Cardiac muscle cell (in vitro differentiated cells and primary cell): ENCODE measurements at regions not wholly inside any gene's neighbourhood (a gene's known extent, or its start where the extent isn't known, plus 50 kb on each side); places are given as distances from the start of the nearest gene placed in this dataset.
A peak's percentile ranks its signal among the peaks of the same experiment; 100 is the strongest.
"Not testable (repeated sequence)": the region's sequence is repeated elsewhere in the genome, so short reads cannot be mapped to it uniquely, and the experiment has no call there.

ENCODE experiments used
- DNase-seq, 2 donors: peaks; one replicate each; pipeline versions ENCODE4 v3.0.0 to v3.0.0-alpha.2; 2010 to 2017; ENCODE audit warnings: low read depth in 1 of 2, low spot score in 1 of 2
- H3K27ac ChIP-seq: fragments of 200-600 bp; sonication (generic); 2 replicates; pipeline ENCODE4 v1.5.1; 2016
- H3K27me3 ChIP-seq: fragments of 200-600 bp; sonication (generic); 2 replicates; pipeline ENCODE4 v1.6.0; 2016; ENCODE audit warnings: control low read depth
- H3K36me3 ChIP-seq: fragments of 200-600 bp; sonication (generic); 2 replicates; pipeline ENCODE4 v1.5.1; 2016; ENCODE audit warnings: control low read depth
- H3K4me1 ChIP-seq: fragments of 200-600 bp; sonication (generic); 2 replicates; pipeline ENCODE4 v1.8.1; 2017; ENCODE audit warnings: low read depth, mild to moderate bottlenecking, mixed run types
- H3K4me3 ChIP-seq: fragments of 200-600 bp; sonication (generic); 2 replicates; pipeline ENCODE4 v1.5.1; 2016; ENCODE audit warnings: mild to moderate bottlenecking
- H3K9me3 ChIP-seq: fragments of 200-600 bp; sonication (generic); 2 replicates; pipeline ENCODE4 v1.5.1; 2017; ENCODE audit warnings: low read depth, mild to moderate bottlenecking, control low read depth
- TF ChIP-seq, protein P1 (sequence below): IDR thresholded peaks from 2 replicates; pipeline ENCODE4 v1.5.1; 2012; ENCODE audit warnings: low read depth, mild to moderate bottlenecking, low read length

DNA sequence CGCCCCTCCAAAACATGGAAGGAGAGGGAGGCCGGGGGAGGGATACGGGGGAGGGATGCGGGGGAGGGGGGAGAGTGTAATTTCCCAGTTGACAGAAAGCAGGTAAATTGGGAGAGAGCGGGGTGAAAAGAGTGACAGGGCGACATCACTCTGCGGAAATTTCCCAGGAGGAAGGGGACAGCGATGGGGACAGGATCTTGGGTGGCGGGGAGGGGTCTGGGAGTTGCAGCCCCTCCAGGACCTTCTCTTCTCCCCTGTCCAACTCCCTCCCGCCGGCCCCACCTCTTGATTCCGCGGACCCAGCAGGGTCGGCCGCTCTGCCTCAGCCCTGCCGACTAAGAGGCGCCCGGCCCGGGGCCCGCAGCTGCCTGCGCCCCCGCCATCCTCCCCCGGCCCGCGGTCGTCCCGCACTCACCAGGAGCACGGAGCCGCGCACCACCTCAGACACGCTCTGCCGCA is 108.0 kb upstream of the DOCK9 start:
- no peak overlapping the region for H3K27ac ChIP-seq
- H3K4me3 ChIP-seq = peak overlapping the region; percentile 56
- H3K36me3 ChIP-seq = no peaks in the 10 kb centered on the region
- no peaks in the 10 kb centered on the region for H3K9me3 ChIP-seq
- peaks cover 20% of the 10 kb centered on the region for H3K27me3 ChIP-seq
- DNase-seq = no peak
- H3K4me1 ChIP-seq = peaks cover 17% of the 10 kb centered on the region
- TF ChIP-seq, protein P1, sequence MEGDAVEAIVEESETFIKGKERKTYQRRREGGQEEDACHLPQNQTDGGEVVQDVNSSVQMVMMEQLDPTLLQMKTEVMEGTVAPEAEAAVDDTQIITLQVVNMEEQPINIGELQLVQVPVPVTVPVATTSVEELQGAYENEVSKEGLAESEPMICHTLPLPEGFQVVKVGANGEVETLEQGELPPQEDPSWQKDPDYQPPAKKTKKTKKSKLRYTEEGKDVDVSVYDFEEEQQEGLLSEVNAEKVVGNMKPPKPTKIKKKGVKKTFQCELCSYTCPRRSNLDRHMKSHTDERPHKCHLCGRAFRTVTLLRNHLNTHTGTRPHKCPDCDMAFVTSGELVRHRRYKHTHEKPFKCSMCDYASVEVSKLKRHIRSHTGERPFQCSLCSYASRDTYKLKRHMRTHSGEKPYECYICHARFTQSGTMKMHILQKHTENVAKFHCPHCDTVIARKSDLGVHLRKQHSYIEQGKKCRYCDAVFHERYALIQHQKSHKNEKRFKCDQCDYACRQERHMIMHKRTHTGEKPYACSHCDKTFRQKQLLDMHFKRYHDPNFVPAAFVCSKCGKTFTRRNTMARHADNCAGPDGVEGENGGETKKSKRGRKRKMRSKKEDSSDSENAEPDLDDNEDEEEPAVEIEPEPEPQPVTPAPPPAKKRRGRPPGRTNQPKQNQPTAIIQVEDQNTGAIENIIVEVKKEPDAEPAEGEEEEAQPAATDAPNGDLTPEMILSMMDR = no peak

DNA sequence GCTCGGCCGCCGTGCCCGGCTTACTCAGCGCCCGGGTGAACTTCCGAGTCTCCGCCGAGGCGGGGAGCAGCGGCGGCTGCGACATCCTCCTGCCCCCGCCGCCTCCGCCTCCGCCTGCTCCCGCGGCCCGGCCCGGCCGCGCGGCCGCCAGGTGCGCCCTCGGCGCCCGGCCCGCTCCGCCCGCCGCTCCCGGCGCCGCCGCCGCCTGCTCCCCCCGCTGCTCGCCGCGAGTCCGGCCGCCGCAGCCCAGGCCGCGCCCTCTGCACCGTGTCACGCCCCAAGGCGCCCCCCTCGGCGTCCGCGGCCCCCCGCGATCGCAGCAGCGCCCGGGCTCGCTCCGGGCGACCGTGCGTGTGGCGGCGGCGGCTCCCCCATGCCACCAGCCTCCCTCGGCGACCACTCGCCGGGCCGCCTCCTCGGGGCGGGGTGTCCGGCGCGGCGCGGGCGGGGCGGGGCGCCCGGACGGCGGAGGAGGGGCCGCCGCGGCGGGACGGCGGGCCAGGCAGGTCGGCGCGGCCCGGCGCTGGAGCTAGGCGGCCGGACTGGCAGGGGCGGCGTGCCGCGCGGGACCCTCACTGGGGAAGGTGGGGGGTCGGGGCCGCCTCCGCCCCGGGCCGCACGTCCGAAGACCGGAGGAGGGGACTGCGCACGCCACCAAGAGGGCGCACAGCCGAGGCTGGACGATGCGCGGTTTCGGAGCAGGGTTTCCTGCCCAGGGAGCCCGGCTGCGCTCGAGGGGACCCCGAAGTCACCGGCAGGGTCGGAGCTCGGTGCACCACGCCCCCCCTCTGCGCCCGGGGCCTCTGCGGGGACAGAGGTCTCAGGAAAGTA is 108.6 kb upstream of the DOCK9 start:
- Histone ChIP-seq H3K9me3 (no peaks in the 10 kb centered on the region), H3K4me3 (peak overlapping the region; percentile 56), H3K4me1 (peaks cover 17% of the 10 kb centered on the region), H3K27ac (peak overlapping the region; percentile 63), H3K27me3 (peaks cover 20% of the 10 kb centered on the region), H3K36me3 (no peaks in the 10 kb centered on the region)
- peak; percentile 58 to 77 for DNase-seq
- TF ChIP-seq, protein P1 = no peak

DNA sequence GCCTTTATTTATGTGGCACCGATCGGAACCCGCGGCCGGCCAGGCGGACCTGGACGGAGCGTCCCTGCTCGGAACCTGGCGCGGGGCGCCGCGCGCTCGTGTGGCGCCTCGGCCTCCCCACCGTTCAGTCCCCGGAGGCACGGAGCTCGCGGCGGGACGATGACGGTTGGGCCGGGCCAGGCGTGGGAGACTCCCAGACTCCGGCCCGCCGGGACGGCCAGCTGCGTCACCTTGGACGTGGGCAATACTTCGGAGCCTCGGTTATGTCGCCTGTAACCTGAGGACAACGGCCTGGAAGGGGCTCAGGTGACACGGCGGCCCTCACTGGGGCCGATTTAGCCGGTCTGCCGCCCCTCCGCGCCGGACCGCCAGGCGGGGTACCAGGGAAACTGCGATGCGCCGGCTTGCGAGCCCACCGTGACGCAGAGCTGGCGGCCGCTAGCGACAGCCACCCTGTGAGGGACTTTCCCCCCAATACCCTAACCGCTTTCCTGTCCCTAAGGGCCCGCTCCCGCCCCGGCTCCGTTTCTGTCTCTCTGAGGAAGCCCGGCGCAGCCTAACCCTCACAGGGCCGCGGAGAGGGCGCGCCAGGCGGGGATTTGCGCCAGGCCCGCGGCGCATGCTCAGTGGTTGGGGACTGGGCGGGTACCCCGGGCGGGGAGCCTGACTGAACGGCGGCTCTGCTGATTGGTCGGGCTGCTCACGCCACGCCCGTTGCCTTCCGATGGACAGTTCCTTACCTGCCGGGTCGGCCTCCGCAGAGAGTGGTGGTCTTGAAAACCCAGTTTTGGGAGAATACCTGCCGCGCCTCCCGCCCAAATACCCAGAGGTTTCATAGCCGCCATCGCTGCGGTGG is 109.5 kb upstream of the DOCK9 start:
- H3K27me3 ChIP-seq = peaks cover 20% of the 10 kb centered on the region
- TF ChIP-seq, protein P1 = peak; percentile 33
- no peaks in the 10 kb centered on the region for H3K9me3 ChIP-seq

DNA sequence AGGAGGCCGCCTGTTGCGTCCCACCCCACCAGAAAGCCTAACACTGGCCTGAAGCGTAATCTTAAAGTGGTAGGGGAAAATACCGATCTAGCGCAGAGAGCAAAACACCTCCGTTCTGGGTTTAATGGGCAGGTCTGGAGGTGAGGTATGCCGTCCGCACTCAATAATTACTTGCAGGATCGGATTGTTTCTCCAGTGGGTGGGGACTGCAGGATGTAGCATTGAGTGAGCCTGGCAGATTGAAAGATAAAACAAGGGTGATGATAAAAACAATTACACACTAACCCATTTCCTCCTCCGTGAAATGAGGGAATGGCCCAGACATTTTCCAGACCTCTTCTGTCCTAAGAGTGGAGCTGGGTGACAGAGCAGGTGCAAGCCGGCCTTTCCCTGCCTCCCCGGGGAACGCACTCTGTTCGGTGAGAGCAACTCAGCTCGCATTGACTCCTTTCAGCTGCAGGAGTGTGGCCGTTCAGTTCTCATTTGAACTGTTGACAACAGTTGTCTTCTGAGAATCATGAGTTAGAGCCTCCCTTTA is 110.2 kb upstream of the DOCK9 start:
- Histone ChIP-seq H3K4me3 (peak overlapping the region; percentile 56), H3K27ac (peak overlapping the region; percentile 63), H3K4me1 (peaks cover 17% of the 10 kb centered on the region), H3K9me3 (no peaks in the 10 kb centered on the region), H3K27me3 (peaks cover 20% of the 10 kb centered on the region), H3K36me3 (no peaks in the 10 kb centered on the region)
- peak in 1 of 2 donors; percentile 62 for DNase-seq
- TF ChIP-seq, protein P1 = no peak

More for the DNA sequence above, 109.5 kb upstream of the DOCK9 start:
- H3K27ac ChIP-seq = peak overlapping the region; percentile 63
- peak overlapping the region; percentile 56 for H3K4me3 ChIP-seq
- peaks cover 17% of the 10 kb centered on the region for H3K4me1 ChIP-seq
- DNase-seq = peak; percentile 86 to 94
- H3K36me3 ChIP-seq = no peaks in the 10 kb centered on the region

DNA sequence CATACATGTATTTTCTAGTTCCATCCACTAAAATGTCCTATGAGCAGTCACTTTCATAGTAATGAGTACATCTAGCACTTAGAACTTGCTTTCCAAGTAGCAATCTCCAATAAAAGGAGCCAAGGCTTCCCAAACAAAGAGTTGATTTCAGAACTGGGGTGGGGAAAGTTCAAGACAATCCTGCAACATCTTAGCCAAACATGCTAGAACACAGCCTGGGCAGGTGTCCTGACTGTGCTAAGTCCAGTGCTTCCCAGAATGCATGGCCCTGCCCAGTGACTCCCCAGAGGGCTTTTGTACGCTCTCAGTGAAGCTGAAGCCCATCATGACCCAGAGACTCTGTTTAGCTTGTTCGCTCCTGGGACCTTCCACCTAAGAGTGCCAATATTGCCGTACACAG is 106.7 kb upstream of the UBAC2 start:
- Histone ChIP-seq H3K36me3 (no peaks in the 10 kb centered on the region), H3K9me3 (no peaks in the 10 kb centered on the region), H3K4me3 (no peak overlapping the region), H3K4me1 (no peaks in the 10 kb centered on the region), H3K27ac (no peak overlapping the region), H3K27me3 (no peaks in the 10 kb centered on the region)
- no peak for DNase-seq
- TF ChIP-seq, protein P1 = no peak

DNA sequence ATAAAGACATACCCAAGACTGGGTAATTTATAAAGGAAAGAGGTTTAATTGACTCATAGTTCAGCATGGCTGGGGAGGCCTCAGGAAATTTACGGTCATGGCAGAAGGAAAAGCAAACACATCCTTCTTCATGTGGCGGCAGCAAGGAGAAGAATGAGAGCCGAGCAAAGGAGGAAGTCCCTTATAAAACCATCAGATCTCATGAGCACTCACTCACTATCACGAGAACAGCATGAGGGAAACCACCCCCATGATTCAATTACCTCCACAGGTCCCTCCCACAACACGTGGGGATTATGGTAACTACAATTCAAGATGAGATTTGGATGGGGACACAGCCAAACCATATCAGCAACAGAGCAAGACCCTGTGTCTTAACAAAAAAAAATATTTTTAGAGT is 98.8 kb upstream of the UBAC2 start:
- not testable (repeated sequence) for H3K9me3 ChIP-seq, H3K4me3 ChIP-seq, H3K36me3 ChIP-seq, DNase-seq, H3K27ac ChIP-seq, H3K27me3 ChIP-seq, H3K4me1 ChIP-seq
